HEK293 (cell line): ENCODE measurements at regions not wholly inside any gene's neighbourhood (a gene's known extent, or its start where the extent isn't known, plus 50 kb on each side); places are given as distances from the start of the nearest gene placed in this dataset.

ENCODE experiments used
- CTCF ChIA-PET: fragments of 350-600 bp; formaldehyde crosslinking; extraction: SDS; loops from one replicate; lab custom pipeline; 2021; ENCODE audit warnings: antibody characterized with exemption; lab: Yijun Ruan, JAX
- POLR2A ChIA-PET: fragments of 300-600 bp; formaldehyde crosslinking; extraction: SDS; loops from one replicate; lab custom pipeline; 2020; ENCODE audit warnings: antibody characterized with exemption, inconsistent platforms; lab: Yijun Ruan, JAX
- H3K27ac ChIP-seq: fragments of 200-500 bp; sonication (Bioruptor generic); 2 replicates; pipeline ENCODE4 v1.5.1; 2014; ENCODE audit warnings: low read depth, low read length, control low read depth, inconsistent platforms; ENCODE audit errors: extremely low read depth
- H3K36me3 ChIP-seq, 2 experiments: fragments of 200-500 bp in 1 of 2; sonication (Bioruptor generic) in 1 of 2; 1 replicate in 1 of 2; 2 replicates in 1 of 2; pipeline ENCODE4 v1.5.1; 2014 to 2017; ENCODE audit warnings: inconsistent platforms in 2 of 2, low read length in 2 of 2; ENCODE audit not compliant: control insufficient read depth in 2 of 2, insufficient read depth in 1 of 2
- H3K4me1 ChIP-seq: fragments of 200-500 bp; sonication (Bioruptor generic); 2 replicates; pipeline ENCODE4 v1.5.1; 2014; ENCODE audit warnings: mild to moderate bottlenecking, low read length, inconsistent platforms; ENCODE audit not compliant: control insufficient read depth, insufficient read depth
- H3K4me3 ChIP-seq: 2 replicates; pipeline ENCODE4 v1.5.1; 2011; ENCODE audit warnings: low read depth, mild to moderate bottlenecking, control low read depth, low read length, moderate library complexity
- H3K9me3 ChIP-seq: fragments of 200-500 bp; sonication (Bioruptor generic); 2 replicates; pipeline ENCODE4 v1.5.1; 2014; ENCODE audit warnings: low read depth, low read length, inconsistent platforms; ENCODE audit not compliant: control insufficient read depth, insufficient read depth
- OSR2 ChIP-seq: fragments of 450-650 bp; formaldehyde crosslinking; IDR thresholded peaks from 2 replicates; pipeline ENCODE4 v1.5.1; 2016; ENCODE audit warnings: missing biosample characterization, missing genetic modification characterization
- ZBTB10 ChIP-seq: fragments of 450-650 bp; formaldehyde crosslinking; IDR thresholded peaks from 2 replicates; pipeline ENCODE4 v1.5.1; 2016; ENCODE audit warnings: missing biosample characterization, missing genetic modification characterization
- ZBTB11 ChIP-seq: fragments of 450-650 bp; formaldehyde crosslinking; conservative IDR thresholded peaks from 2 replicates; pipeline ENCODE4 v1.5.1; 2016; ENCODE audit warnings: low read depth, missing biosample characterization, missing genetic modification characterization
- ZBTB8A ChIP-seq: fragments of 450-650 bp; formaldehyde crosslinking; IDR thresholded peaks from 2 replicates; pipeline ENCODE4 v1.5.1; 2016; ENCODE audit warnings: missing biosample characterization, missing genetic modification characterization
- ZNF2 ChIP-seq: fragments of 450-650 bp; formaldehyde crosslinking; IDR thresholded peaks from 2 replicates; pipeline ENCODE4 v1.5.1; 2016; ENCODE audit warnings: missing biosample characterization, missing genetic modification characterization
- ZNF280D ChIP-seq: fragments of 450-650 bp; formaldehyde crosslinking; IDR thresholded peaks from 2 replicates; pipeline ENCODE4 v1.5.1; 2016; ENCODE audit warnings: missing biosample characterization, missing genetic modification characterization
- ZNF398 ChIP-seq: fragments of 450-650 bp; formaldehyde crosslinking; IDR thresholded peaks from 2 replicates; pipeline ENCODE4 v1.5.1; 2017; ENCODE audit warnings: missing biosample characterization, missing genetic modification characterization
- ZNF449 ChIP-seq: fragments of 450-650 bp; formaldehyde crosslinking; IDR thresholded peaks from 2 replicates; pipeline ENCODE4 v1.5.1; 2017; ENCODE audit warnings: missing biosample characterization, mild to moderate bottlenecking, missing genetic modification characterization, moderate library complexity
- ZNF530 ChIP-seq: fragments of 450-650 bp; formaldehyde crosslinking; IDR thresholded peaks from 2 replicates; pipeline ENCODE4 v1.5.1; 2016; ENCODE audit warnings: low read depth, missing biosample characterization, missing genetic modification characterization
- ZNF544 ChIP-seq: fragments of 450-650 bp; formaldehyde crosslinking; IDR thresholded peaks from 2 replicates; pipeline ENCODE4 v1.5.0; 2017; ENCODE audit warnings: missing biosample characterization, missing genetic modification characterization
- ZNF558 ChIP-seq: fragments of 450-650 bp; formaldehyde crosslinking; IDR thresholded peaks from 2 replicates; pipeline ENCODE4 v1.5.1; 2016; ENCODE audit warnings: missing biosample characterization, missing genetic modification characterization
- ZNF585B ChIP-seq: fragments of 450-650 bp; formaldehyde crosslinking; IDR thresholded peaks from 2 replicates; pipeline ENCODE4 v1.5.1; 2016; ENCODE audit warnings: missing biosample characterization, missing genetic modification characterization
- ZNF629 ChIP-seq: fragments of 450-650 bp; formaldehyde crosslinking; IDR thresholded peaks from 2 replicates; pipeline ENCODE4 v1.5.1; 2017; ENCODE audit warnings: missing biosample characterization, missing genetic modification characterization
- ZNF654 ChIP-seq: fragments of 450-650 bp; formaldehyde crosslinking; IDR thresholded peaks from 2 replicates; pipeline ENCODE4 v1.5.1; 2016; ENCODE audit warnings: low read depth, missing biosample characterization, missing genetic modification characterization
- ZNF747 ChIP-seq: fragments of 450-650 bp; formaldehyde crosslinking; IDR thresholded peaks from 2 replicates; pipeline ENCODE4 v1.5.1; 2016; ENCODE audit warnings: missing biosample characterization, missing genetic modification characterization
- ZNF76 ChIP-seq: fragments of 450-650 bp; formaldehyde crosslinking; IDR thresholded peaks from 2 replicates; pipeline ENCODE4; 2016; ENCODE audit warnings: low read depth, missing biosample characterization, missing genetic modification characterization, borderline replicate concordance
- ZSCAN18 ChIP-seq: fragments of 450-650 bp; formaldehyde crosslinking; IDR thresholded peaks from 2 replicates; pipeline ENCODE4 v1.5.1; 2016; ENCODE audit warnings: missing biosample characterization, missing genetic modification characterization
- ZSCAN30 ChIP-seq: fragments of 450-650 bp; IDR thresholded peaks from 2 replicates; pipeline ENCODE4 v1.5.1; 2018; ENCODE audit warnings: missing biosample characterization, mild to moderate bottlenecking, missing genetic modification characterization, moderate library complexity

GRCh38 chr3:68676136-68676535 lies 256.2 kb downstream of the TAFA4 start:
- POLR2A ChIA-PET, result no interaction called here
- Histone ChIP-seq H3K27ac (no peak overlapping the region), H3K4me1 (no peaks in the 10 kb centered on the region), H3K36me3 (no peaks in the 10 kb centered on the region), H3K9me3 (no peaks in the 10 kb centered on the region), H3K4me3 (no peak overlapping the region)
- TF ChIP-seq ZNF629 (tag by site-specific recombination), result no peak
- TF ChIP-seq ZNF585B, result no peak
- TF ChIP-seq ZBTB11, result no peak
- no peak for TF ChIP-seq ZNF280D
- no peak for TF ChIP-seq ZNF654 (tag by site-specific recombination)
- TF ChIP-seq ZNF76 (tag by site-specific recombination), result no peak
- TF ChIP-seq ZNF747 (tag by site-specific recombination), result no peak
- TF ChIP-seq OSR2 (tag by site-specific recombination), result no peak
- TF ChIP-seq ZNF558, result no peak
- TF ChIP-seq ZNF2 (tag by site-specific recombination), result no peak
- no peak for TF ChIP-seq ZSCAN30 (tag by site-specific recombination)
- no peak for TF ChIP-seq ZBTB8A (tag by site-specific recombination)
- no peak for TF ChIP-seq ZSCAN18 (tag by site-specific recombination)
- no peak for TF ChIP-seq ZNF544 (tag by site-specific recombination)
- no peak for TF ChIP-seq ZNF530 (tag by site-specific recombination)
- no peak for TF ChIP-seq ZNF449
- TF ChIP-seq ZBTB10 (tag by site-specific recombination), result no peak
- no peak for TF ChIP-seq ZNF398
- CTCF ChIA-PET, result no interaction called here
